AG09309 (cell line): ENCODE measurements at regions not wholly inside any gene's neighbourhood (a gene's known extent, or its start where the extent isn't known, plus 50 kb on each side); places are given as distances from the start of the nearest gene placed in this dataset.

Source experiments
- DNase-seq: peaks from one replicate; pipeline ENCODE4 v3.0.0-alpha.2; 2010; ENCODE audit warnings: low read depth
- H3K4me3 ChIP-seq: 2 replicates; pipeline ENCODE4 v1.5.1; 2011; ENCODE audit warnings: mild to moderate bottlenecking, low read depth, low read length, moderate library complexity; ENCODE audit not compliant: control insufficient read depth
- TF ChIP-seq, protein P1 (sequence below): IDR thresholded peaks from 2 replicates; pipeline ENCODE4 v1.5.1; 2011; ENCODE audit warnings: mild to moderate bottlenecking, low read depth, low read length, inconsistent platforms; ENCODE audit not compliant: insufficient read depth, control insufficient read depth; ENCODE audit errors: missing control alignments

DNA sequence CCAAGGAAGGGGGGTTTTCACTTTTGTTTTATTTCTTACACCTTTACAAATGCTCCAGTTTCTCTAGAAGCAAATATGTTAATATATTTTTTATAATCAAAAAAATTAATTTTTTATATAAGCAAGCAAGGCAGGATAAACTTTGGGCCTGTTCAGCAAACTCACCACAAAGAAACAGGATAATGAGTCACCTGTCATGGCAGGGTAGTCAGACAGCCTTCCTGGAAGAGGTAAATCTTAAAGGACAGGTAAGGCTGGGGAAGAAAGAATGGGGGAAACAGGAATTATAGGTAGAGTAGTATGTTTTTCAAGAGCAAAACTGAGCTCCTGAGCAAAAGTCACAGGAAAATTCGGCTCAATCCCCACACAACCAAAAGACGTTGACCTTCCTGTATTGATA, 186.3 kb upstream of the SOX9 start:
- DNase-seq, result no peak
- H3K4me3 ChIP-seq, result no peak overlapping the region
- TF ChIP-seq, protein P1, sequence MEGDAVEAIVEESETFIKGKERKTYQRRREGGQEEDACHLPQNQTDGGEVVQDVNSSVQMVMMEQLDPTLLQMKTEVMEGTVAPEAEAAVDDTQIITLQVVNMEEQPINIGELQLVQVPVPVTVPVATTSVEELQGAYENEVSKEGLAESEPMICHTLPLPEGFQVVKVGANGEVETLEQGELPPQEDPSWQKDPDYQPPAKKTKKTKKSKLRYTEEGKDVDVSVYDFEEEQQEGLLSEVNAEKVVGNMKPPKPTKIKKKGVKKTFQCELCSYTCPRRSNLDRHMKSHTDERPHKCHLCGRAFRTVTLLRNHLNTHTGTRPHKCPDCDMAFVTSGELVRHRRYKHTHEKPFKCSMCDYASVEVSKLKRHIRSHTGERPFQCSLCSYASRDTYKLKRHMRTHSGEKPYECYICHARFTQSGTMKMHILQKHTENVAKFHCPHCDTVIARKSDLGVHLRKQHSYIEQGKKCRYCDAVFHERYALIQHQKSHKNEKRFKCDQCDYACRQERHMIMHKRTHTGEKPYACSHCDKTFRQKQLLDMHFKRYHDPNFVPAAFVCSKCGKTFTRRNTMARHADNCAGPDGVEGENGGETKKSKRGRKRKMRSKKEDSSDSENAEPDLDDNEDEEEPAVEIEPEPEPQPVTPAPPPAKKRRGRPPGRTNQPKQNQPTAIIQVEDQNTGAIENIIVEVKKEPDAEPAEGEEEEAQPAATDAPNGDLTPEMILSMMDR, result no peak

DNA sequence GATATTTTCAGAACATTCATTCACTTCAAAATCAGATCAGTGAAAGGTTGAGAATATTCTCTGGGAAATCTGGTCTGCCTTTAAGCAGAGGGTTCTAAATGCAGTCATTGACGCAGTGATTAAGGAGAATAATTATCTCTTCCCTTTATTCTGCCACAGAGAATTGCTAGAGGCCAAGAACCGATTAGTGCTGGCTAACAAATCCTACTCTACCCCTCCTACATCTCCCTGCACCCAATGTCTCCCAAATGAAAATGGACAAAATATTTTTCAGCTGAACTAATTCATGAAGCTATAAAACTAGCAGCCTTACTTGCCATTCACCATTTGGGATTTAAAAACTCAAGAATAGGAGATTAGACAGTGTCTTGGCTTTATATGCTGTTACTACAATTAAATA, 185.5 kb upstream of the SOX9 start:
- H3K4me3 ChIP-seq, result no peak overlapping the region
- TF ChIP-seq, protein P1, result no peak
- DNase-seq, result no peak

DNA sequence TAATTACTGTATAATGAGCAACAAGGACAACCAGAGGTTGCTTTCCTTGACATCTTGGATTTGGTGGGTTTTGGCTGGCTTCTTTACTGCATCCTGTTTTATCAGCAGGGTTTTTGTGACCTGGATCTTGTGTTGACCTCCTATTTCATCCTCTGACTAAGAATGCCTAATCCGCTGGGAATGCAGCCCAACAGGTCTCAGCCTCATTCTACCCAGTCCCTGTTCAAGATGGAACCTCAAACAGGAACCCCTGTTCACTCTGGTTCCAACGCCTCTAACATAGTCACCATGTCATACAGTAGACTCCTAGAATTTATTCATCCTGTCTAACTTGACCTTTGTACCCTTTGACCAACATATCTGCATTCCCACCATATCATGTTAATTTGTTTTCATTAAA, 183.8 kb upstream of the SOX9 start:
- TF ChIP-seq, protein P1, result no peak
- H3K4me3 ChIP-seq, result no peak overlapping the region
- DNase-seq, result no peak

DNA sequence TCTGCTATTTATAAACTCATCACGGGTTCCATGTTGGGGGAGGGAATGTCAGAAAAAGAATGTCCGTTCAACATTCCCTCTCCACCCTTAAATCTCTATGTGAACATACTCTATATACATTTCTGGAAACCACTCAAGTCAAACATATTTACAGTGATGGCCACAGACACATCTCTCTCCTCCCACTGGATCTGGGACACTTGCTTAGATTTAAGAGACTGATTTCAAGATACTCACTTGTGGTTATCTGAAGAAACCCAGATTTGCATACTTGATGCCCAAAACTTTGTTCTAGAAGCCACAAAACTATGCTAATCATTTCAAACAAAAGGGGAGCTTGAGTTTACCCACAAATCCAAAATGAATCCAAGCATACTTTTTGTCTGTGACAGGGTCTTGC, 182.9 kb upstream of the SOX9 start:
- H3K4me3 ChIP-seq, result no peak overlapping the region
- no peak for DNase-seq
- TF ChIP-seq, protein P1, result no peak

DNA sequence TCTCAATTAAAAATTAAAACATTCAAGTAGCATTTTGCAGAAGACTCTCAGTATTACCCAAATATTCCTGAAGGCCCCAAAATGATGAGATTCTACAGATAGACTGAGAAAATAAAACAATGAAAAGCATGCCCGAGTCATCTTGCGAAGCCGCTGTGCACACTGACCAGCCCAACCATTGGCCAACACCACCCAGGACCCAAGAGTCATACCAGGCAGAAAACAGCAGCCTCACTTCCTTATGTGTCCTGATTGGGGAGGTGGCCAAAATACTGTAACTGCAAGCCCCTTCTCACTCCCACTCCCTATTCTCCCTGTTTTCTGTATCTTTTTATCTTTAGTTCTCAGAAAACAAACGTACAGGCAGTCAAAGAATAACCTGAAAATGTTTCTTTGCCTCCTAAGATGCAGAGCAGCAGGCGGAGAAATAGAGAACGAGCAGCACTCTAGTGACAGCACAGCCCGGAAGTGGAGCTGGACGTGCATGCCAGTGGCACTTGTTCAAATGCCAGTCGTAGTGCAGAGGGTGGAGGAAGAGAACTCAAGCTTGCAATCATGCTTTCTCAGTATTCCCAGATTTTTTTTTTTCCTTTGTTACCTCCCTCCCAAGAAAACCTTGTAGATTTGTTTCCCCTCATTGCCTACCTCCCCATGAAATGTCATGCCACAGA, 182.3 kb upstream of the SOX9 start:
- H3K4me3 ChIP-seq, result no peak overlapping the region
- TF ChIP-seq, protein P1, result no peak
- no peak for DNase-seq

DNA sequence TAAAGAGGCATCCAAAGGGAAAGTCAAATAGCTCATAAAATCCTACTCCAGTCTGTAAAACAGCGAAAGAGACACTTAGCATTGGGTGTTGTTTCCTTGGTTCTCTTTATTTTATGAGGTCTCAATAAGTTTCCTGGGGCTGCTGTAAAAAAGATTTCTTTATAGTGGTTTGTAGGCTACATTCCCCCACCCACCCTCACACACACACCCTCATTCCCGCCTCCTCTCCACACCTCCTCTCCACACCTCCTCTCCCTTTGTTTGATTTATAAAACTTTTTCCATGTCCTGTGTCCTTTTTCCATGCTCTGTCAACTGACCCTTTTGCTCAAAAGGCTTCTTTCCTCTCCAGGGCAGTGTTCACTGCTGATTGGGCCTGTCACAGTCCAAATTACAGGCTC, 178.9 kb upstream of the SOX9 start:
- no peak overlapping the region for H3K4me3 ChIP-seq
- TF ChIP-seq, protein P1, result no peak
- DNase-seq, result no peak
